ENCODE measurements at regions not wholly inside any gene's neighbourhood (a gene's known extent, or its start where the extent isn't known, plus 50 kb on each side); places are given as distances from the start of the nearest gene placed in this dataset.
A peak's percentile ranks its signal among the peaks of the same experiment; 100 is the strongest.

- no peaks in the 10 kb centered on the region for H3K9me3 ChIP-seq (replicated peaks; ENCODE audit: control insufficient read depth, insufficient read depth, low read length)
- dilution Hi-C loops (cut with MboI; ENCODE audit: extremely low pct_ligation_motif_present, low sequenced_read_pairs) (no loop called here), intact Hi-C loops (cut with micrococcal nuclease) (no loop called here)
- CTCF ChIA-PET, result interaction anchor here (1.2 kb wide), 1 partner anchor 16 kb away, joined by 4 read pairs; no protein-coding TSS in a partner anchor
- H3K9ac ChIP-seq (replicated peaks; ENCODE audit: extremely low read depth, insufficient read depth, low read length), result no peak overlapping the region
- H3K9me1 ChIP-seq (replicated peaks; ENCODE audit: control insufficient read depth, extremely low read depth, insufficient read depth, low read length), result no peaks in the 10 kb centered on the region
- H3K36me3 ChIP-seq (ENCODE audit: control insufficient read depth in 2 of 2, extremely low read depth in 1 of 2, insufficient read depth in 2 of 2, low read length in 2 of 2), result no peaks in the 10 kb centered on the region
- no peaks in the 10 kb centered on the region for H3K79me2 ChIP-seq (ENCODE audit: control insufficient read depth, insufficient read depth, low read length)
- no peak overlapping the region for H3K4me3 ChIP-seq (replicated peaks in 1 of 3; ENCODE audit: insufficient read depth in 1 of 3, low read depth in 1 of 3, low read length in 3 of 3)
- no TSS peak for BruUV-seq (replicated peaks)
- H3K4me1 ChIP-seq (ENCODE audit: control insufficient read depth, extremely low read depth, insufficient read depth, low read length), result no peaks in the 10 kb centered on the region
- DNase-seq (ENCODE audit: low read depth, low spot score) (peak; percentile 43), FAIRE-seq (peak; percentile 65)
- H3K27ac ChIP-seq (ENCODE audit: insufficient read depth, low read depth, low read length), result no peak overlapping the region
- H3K27me3 ChIP-seq (ENCODE audit: control insufficient read depth in 2 of 2, insufficient read depth in 2 of 2, low read length in 2 of 2), result no peaks in the 10 kb centered on the region
- no peak overlapping the region for H2AFZ ChIP-seq (ENCODE audit: low read depth, low read length)
- no peak for TF ChIP-seq MYC (IDR thresholded peaks at IDR 0.05; ENCODE audit: low read depth, low read length)
- TF ChIP-seq CTCF (IDR thresholded peaks at IDR 0.05; ENCODE audit: extremely low read depth in 1 of 2, insufficient read depth in 1 of 2, low read depth in 1 of 2, low read length in 2 of 2), result peak; percentile 30 to 66
- H3K4me2 ChIP-seq (ENCODE audit: insufficient read depth, low read length), result no peak overlapping the region
- POLR2A ChIA-PET, result no interaction called here
- no peaks in the 10 kb centered on the region for H4K20me1 ChIP-seq (replicated peaks; ENCODE audit: control insufficient read depth, extremely low read depth, insufficient read depth, low read length)
Observed at GRCh38 chr4:57442831-57443291, 332.7 kb upstream of the IGFBP7 start.

- Histone ChIP-seq H3K9ac (replicated peaks; ENCODE audit: extremely low read depth, insufficient read depth, low read length) (no peak overlapping the region), H4K20me1 (replicated peaks; ENCODE audit: control insufficient read depth, extremely low read depth, insufficient read depth, low read length) (no peaks in the 10 kb centered on the region), H3K4me2 (ENCODE audit: insufficient read depth, low read length) (no peak overlapping the region), H2AFZ (ENCODE audit: low read depth, low read length) (no peak overlapping the region), H3K4me3 (replicated peaks in 1 of 3; ENCODE audit: insufficient read depth in 1 of 3, low read depth in 1 of 3, low read length in 3 of 3) (no peak overlapping the region), H3K4me1 (ENCODE audit: control insufficient read depth, extremely low read depth, insufficient read depth, low read length) (no peaks in the 10 kb centered on the region), H3K79me2 (ENCODE audit: control insufficient read depth, insufficient read depth, low read length) (no peaks in the 10 kb centered on the region), H3K9me3 (replicated peaks; ENCODE audit: control insufficient read depth, insufficient read depth, low read length) (no peaks in the 10 kb centered on the region), H3K9me1 (replicated peaks; ENCODE audit: control insufficient read depth, extremely low read depth, insufficient read depth, low read length) (no peaks in the 10 kb centered on the region), H3K36me3 (ENCODE audit: control insufficient read depth in 2 of 2, extremely low read depth in 1 of 2, insufficient read depth in 2 of 2, low read length in 2 of 2) (no peaks in the 10 kb centered on the region), H3K27ac (ENCODE audit: insufficient read depth, low read depth, low read length) (no peak overlapping the region), H3K27me3 (ENCODE audit: control insufficient read depth in 2 of 2, insufficient read depth in 2 of 2, low read length in 2 of 2) (no peaks in the 10 kb centered on the region)
- ChIA-PET POLR2A (no interaction called here), CTCF (interaction anchor here (1.2 kb wide), 1 partner anchor 15 kb away, joined by 4 read pairs; no protein-coding TSS in a partner anchor)
- FAIRE-seq (no peak), DNase-seq (ENCODE audit: low read depth, low spot score) (no peak)
- BruUV-seq (replicated peaks), result no TSS peak
- intact Hi-C loops (cut with micrococcal nuclease) (no loop called here), dilution Hi-C loops (cut with MboI; ENCODE audit: extremely low pct_ligation_motif_present, low sequenced_read_pairs) (no loop called here)
- TF ChIP-seq FOS (IDR thresholded peaks at IDR 0.05; ENCODE audit: borderline replicate concordance, insufficient read depth, low read length), result no peak
- TF ChIP-seq POLR2AphosphoS5 (IDR thresholded peaks at IDR 0.05; ENCODE audit: insufficient read depth, low read depth, low read length), result no peak
- no peak for TF ChIP-seq MYC (IDR thresholded peaks at IDR 0.05; ENCODE audit: low read depth, low read length)
- TF ChIP-seq EZH2 (IDR thresholded peaks at IDR 0.05; ENCODE audit: borderline replicate concordance, low read depth, low read length, severe bottlenecking), result no peak
- TF ChIP-seq GATA2 (IDR thresholded peaks at IDR 0.05; ENCODE audit: insufficient read depth, insufficient read length, low read depth, low read length), result no peak
- TF ChIP-seq JUN (IDR thresholded peaks at IDR 0.05; ENCODE audit: borderline replicate concordance, insufficient read depth, insufficient read length, low read depth), result no peak
- no peak for TF ChIP-seq CTCF (IDR thresholded peaks at IDR 0.05; ENCODE audit: extremely low read depth in 1 of 2, insufficient read depth in 1 of 2, low read depth in 1 of 2, low read length in 2 of 2)
- TF ChIP-seq MAX (IDR thresholded peaks at IDR 0.05; ENCODE audit: insufficient read depth, insufficient read length), result no peak
- no peak for TF ChIP-seq POLR2A (IDR thresholded peaks at IDR 0.05; ENCODE audit: low read depth, low read length)
Observed at GRCh38 chr4:57442241-57442640, 332.1 kb upstream of the IGFBP7 start.

Data from endothelial cell of umbilical vein (primary cell).